Stomach (tissue), 4 donors: ENCODE measurements at regions not wholly inside any gene's neighbourhood (a gene's known extent, or its start where the extent isn't known, plus 50 kb on each side); places are given as distances from the start of the nearest gene placed in this dataset.

Experiments
- POLR2A ChIP-seq, 4 donors: fragments of 450-650 bp; IDR thresholded peaks; one replicate each; pipeline ENCODE4 v1.6.1; 2016; ENCODE audit warnings: antibody characterized with exemption in 4 of 4, control low read depth in 2 of 4, mild to moderate bottlenecking in 1 of 4, moderate library complexity in 1 of 4
- TF ChIP-seq, protein P1 (sequence below), 7 experiments: fragments of 450-650 bp in 4 of 7; fragments of 200-600 bp in 3 of 7; sonication (generic) in 3 of 7; IDR thresholded peaks; one replicate each; pipeline ENCODE4 v1.5.1; 2016 to 2019; ENCODE audit warnings: antibody characterized with exemption in 7 of 7, control low read depth in 2 of 7, mild to moderate bottlenecking in 1 of 7

DNA sequence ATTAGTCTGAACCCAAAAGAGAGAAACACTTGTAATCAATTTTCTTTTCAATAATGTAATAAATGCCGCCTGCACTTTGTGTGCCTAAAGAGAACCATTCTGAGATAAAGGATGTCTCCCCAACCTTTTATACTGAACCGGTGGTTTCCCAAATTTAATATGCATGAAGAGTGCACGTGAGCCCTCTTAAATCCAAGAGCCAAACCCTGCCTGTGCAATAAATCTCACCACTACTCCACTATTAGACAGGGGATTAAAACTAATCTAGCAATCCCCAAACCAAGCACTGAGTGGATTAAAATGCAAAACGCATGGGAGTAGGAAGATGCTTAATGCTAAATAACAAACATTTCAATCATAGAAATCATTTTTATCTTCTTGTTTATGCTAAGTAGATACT, 351.0 kb upstream of the PSMD7 start:
- TF ChIP-seq, protein P1, sequence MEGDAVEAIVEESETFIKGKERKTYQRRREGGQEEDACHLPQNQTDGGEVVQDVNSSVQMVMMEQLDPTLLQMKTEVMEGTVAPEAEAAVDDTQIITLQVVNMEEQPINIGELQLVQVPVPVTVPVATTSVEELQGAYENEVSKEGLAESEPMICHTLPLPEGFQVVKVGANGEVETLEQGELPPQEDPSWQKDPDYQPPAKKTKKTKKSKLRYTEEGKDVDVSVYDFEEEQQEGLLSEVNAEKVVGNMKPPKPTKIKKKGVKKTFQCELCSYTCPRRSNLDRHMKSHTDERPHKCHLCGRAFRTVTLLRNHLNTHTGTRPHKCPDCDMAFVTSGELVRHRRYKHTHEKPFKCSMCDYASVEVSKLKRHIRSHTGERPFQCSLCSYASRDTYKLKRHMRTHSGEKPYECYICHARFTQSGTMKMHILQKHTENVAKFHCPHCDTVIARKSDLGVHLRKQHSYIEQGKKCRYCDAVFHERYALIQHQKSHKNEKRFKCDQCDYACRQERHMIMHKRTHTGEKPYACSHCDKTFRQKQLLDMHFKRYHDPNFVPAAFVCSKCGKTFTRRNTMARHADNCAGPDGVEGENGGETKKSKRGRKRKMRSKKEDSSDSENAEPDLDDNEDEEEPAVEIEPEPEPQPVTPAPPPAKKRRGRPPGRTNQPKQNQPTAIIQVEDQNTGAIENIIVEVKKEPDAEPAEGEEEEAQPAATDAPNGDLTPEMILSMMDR (IDR thresholded peaks at IDR 0.05), result no peak
- no peak for TF ChIP-seq POLR2A (IDR thresholded peaks at IDR 0.05)
